ENCODE measurements at regions not wholly inside any gene's neighbourhood (a gene's known extent, or its start where the extent isn't known, plus 50 kb on each side); places are given as distances from the start of the nearest gene placed in this dataset.

GRCh38 chr5:43855452-43855851 lies 252.5 kb downstream of the NNT start:
- TF ChIP-seq CTCF (IDR thresholded peaks at IDR 0.05) (no peak), POLR2A (IDR thresholded peaks at IDR 0.05) (no peak)

All from stomach (tissue), 4 donors.